Erythroblast (primary cell): ENCODE measurements at regions not wholly inside any gene's neighbourhood (a gene's known extent, or its start where the extent isn't known, plus 50 kb on each side); places are given as distances from the start of the nearest gene placed in this dataset.
"Not testable (repeated sequence)": the region's sequence is repeated elsewhere in the genome, so short reads cannot be mapped to it uniquely, and the experiment has no call there.

ENCODE experiments used
- DNase-seq, 2 experiments: peaks; one replicate each; lab custom pipeline; 2025; lab: John Stamatoyannopoulos, UW
- GATA1 ChIP-seq: IDR thresholded peaks from 2 replicates; pipeline ENCODE4 v1.6.1; 2011; ENCODE audit warnings: low read depth, mild to moderate bottlenecking, control low read depth, low read length, moderate library complexity
- POLR2A ChIP-seq: IDR thresholded peaks from 2 replicates; pipeline ENCODE4 v1.6.1; 2011; ENCODE audit warnings: mild to moderate bottlenecking, low read length

DNA sequence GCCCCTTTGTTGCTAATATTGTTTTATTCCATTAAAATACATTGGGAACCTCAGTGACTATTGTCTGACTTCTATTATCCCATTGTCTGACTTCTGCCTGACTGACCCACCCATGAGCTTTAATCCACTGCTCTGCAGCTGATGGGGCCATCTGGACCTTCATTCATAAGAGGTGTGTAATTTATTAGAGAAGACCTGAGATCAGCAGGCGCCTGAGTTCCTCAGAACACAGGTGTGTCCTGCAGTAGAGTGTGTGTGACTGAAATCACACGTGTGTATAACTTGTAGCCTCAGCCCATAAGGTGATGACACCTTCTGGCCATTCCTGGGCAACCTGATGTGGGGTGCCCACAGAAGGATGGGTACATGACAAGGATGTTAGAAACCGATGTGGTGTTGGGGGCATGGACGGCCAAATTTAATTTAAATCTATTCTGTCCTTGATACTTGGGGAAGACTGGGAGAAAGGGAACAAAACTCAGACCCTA lies 821.0 kb downstream of the TMEM121 start:
- DNase-seq = no peak
- TF ChIP-seq POLR2A = no peak
- no peak for TF ChIP-seq GATA1

DNA sequence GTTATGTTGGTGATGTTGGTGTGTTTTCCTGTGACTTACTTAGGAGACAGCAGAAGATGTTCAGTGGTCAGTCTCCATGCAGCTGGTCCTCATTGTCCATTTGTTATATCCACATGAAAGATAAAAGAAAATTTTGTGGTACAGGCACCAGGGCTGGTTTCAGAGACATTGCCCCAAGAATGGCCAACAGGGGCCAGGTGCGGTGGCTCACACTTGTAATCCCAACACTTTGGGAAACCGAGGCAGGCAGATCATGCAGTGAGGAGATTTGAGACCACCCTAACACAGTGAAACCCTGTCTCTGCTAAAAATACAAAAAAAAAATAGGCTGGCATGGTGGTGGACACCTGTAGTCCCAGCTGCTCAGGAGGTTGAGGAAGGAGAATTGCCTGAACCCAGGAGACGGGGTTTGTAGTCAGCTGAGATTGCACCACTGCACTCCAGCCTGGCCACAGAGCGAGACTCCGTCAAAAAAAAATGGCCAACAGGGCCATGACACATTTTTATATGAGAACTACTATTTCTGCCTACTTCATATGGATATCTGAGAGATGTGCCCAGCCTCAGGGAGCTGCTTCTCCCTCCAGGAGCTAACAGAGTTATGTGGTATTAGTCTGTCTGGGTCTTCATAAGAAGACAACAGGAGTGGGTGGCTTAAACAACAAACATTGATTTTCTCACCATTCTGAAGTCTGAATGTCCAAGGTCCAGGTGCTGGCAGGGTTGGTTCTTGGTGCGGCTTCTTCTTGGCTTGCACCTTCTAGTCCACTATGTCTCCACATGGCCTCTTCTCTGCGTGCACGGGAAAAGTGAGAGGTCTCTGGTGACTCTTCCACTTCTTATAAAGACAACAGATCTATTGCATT lies 821.7 kb downstream of the TMEM121 start:
- DNase-seq = no peak
- no peak for TF ChIP-seq GATA1
- no peak for TF ChIP-seq POLR2A

DNA sequence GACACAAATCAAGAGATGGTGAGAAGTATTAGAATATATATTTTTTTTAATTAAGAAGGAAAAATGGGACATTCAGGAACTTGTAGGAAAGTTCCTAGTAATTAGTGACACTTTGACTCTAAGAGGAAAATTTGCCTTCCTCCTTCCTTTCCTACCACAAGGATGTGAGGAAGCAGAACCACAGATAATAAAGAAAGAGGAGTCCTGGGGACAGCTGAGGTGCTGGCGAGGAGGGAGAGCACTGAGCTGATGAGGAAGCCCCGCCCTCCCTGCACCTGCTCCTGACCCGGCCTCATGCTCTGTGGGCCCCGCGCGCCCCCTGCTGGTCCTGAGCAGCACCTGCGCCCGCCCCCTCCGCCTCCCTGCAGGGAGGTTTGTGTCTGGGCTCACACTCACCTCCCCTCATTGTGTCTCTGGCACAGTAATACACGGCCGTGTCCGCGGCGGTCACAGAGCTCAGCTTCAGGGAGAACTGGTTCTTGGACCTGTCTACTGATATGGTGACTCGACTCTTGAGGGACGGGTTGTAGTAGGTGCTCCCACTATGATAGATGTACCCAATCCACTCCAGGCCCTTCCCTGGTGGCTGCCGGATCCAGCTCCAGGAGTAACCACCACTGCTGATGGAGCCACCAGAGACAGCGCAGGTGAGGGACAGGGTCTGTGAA lies 822.6 kb downstream of the TMEM121 start:
- not testable (repeated sequence) for DNase-seq

DNA sequence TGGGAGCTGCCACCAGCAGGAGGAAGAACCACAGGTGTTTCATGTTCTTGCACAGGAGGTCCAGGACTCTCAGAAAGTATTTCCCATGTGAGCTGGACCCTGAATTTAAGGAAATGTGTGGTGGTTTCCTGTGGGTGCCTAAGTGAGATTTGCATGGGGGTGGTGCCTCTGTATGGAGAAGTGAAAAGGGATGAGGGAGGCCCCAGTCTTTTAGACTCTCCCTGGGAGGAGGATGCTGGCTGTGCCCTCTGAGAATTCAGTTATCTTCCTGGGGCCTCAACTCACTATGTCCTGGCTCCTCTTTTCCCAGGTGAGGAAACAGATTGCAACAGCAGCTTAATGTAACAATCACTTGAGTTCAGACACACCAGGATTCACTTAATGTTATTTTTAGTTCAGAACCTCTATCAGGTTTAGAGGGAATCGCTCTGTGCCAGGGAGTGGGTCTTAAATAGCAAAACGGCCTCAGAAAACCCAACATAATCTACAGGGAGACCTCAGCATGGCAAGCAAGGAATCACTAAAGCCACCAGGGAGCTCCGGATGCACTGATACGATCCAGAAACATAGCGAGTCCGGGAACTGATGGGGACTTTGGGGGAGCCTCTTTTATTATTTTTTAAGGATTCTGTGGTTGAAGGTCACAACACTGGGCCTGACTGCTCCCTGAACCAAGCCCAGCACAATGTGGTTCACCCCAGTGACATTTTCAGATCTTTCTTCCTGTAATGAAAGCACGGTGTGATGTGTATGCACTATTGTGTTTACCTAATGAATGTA lies 823.5 kb downstream of the TMEM121 start:
- DNase-seq = not testable (repeated sequence)

DNA sequence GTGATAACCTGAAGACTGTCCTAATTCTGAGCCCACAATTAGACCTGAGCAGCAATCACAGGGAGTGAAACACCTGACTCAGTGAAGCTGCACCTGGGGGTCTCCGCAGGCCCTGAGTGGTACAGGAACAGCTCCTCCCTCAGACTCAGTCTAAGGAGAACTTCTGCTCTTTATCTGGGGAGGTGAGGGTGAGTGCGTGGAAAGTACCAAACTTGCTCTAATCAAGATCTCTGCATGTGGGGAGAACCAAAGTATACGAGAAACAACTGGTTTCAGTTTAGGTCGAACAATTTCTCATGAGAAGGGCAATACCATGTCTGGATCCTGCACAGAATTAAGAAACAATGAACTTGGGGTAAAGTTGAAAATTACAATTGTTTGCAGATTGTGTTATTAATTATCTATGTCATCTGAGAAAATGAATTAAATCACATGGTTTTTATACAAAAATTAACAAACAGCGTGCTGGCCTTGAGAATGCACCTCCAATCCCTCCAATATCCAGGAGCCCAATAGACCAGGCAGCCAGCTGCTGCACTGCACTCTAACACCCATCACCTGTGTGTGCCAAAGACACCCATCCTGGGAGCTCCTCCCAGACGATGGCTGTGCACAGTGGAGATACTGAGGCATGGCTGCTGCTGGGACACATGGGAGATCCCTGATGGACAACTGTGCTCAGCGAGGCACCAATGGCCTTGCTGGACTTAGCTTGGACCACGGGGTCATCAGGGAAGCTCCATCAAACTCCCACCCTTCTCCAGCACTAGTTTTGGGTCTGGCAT lies 828.8 kb downstream of the TMEM121 start:
- DNase-seq = not testable (repeated sequence)

DNA sequence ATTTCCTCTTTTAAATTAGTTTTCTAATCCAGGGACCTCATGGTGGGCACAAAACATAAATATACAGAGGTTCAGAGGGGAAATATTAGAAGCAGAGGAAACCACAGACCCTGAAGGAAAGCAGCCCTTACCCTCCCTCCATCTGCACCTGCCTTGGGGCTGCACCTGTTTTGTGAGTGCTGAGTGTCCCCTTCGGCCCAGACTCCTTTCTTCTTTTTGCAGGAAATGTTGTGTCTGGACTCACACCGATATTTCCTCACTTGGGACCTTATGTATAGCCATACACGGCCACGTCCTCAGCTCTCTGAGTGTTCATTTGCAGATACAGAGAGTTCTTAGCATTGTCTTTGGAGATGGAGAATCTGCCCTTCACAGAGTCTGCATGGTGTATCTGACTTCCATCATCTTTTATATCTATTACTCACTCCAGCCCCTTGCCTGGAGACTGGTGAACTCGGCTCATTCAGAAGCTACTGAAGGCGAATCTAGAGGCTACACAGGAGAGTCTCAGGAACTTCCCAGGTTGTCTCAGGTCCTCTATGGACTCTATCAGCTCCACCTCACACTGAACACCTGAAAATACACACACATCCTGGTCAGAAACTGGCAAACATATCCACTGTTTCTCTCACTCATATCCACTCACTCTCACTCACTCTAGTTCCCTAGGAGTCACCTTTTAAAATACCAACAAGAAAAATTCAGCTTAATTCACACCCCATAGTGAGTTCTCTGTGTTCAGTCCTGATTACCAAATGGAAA lies 829.7 kb downstream of the TMEM121 start:
- not testable (repeated sequence) for DNase-seq

DNA sequence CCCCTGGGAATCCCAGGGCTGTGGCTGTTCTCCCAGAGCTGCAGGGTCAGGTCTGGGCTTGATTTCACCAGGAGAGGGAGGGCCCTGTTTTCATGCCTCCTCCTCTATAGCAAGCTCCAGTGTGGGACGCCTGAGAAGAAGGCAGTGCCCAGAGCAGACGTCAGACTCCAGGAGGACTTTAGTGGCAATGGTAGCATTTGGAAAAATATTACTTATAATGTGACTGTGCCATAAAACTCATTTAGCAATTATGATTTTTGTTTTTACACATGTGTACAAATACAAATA lies 830.2 kb downstream of the TMEM121 start:
- DNase-seq = not testable (repeated sequence)

DNA sequence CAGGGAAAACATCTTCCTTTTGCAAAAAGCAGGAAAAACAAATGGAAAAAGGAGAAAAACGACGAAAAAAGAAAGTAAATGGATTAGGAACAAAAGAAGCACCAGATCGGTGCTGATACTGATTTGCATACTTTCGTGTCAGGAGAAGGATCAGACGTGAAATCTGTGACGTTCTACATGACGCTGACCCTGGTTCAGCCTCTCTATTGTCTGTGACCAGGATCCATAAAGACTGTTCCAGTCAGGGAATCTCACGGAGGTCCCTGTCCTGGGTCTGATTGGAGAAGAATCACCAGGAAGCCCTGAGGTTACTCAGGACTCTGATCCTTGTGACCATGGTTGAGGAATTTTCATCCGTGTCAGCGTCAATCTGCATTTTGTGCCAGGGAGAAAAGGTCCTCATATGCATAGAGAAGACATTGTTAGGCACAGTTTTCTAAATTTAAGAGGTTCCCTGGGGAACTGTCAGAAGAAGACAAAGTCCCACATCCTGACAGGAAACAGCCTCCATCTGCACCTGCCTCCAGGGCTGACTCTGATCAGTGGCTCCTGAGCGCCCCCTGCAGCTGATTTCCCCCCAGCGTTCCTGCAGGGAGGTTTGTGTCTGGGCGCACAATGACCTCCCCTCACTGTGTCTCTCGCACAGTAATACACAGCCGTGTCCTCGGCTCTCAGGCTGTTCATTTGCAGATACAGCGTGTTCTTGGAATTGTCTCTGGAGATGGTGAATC lies 832.9 kb downstream of the TMEM121 start:
- DNase-seq = not testable (repeated sequence)

DNA sequence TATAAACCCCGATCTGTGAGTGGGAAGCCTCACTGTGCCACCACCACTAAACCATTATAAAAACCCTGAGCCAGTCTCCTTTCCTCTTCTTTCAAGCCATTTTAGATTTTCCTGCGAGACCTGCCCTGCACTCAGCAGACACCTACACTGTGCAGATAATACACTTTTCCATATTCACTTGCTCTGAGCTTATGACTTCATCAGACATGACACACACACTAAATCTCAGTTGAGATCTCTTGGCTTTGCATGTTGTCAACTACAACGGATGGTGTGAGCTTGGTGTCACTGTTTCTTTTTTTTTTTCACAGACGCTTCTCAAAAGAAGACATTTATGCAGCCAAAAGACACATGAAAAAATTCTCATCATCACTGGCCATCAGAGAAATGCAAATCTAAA lies 839.0 kb downstream of the TMEM121 start:
- DNase-seq = not testable (repeated sequence)

DNA sequence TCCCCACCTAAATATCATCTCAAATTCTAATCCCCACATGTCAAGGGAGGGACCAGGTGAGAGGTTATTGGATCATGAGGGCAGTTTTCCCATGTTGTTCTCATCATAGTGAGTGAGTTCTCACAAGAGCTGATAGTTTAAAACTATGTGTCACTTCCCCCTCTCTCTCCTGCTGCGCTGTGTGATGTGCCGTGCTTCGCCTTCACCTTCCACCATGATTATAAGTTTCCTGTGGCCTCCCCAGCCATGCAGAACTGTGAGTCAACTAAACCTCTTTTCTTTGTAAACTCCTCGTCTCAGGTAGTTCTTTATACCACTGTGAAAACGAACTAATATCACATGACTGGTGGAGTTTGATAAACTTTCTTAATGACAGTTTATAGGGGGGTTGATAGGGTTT lies 839.5 kb downstream of the TMEM121 start:
- not testable (repeated sequence) for DNase-seq

DNA sequence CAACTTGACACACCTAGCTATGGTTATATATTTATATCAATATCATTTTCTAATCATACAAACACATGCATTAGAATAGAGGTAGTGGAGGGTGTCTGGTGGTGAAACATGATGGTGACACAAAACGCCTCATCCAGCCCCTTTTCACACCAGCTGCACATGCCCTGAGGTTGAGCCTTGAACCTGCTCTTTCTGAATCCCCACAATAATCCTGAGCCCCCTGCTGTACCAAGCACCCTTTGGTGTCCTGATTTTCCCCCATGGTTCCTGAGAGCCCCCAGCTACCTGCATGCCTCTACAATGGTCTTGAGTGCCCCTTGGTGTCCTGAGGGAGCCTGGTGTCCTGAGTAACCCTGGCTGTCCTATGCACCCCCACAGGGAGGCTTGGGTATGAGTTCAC lies 840.6 kb downstream of the TMEM121 start:
- DNase-seq = not testable (repeated sequence)

DNA sequence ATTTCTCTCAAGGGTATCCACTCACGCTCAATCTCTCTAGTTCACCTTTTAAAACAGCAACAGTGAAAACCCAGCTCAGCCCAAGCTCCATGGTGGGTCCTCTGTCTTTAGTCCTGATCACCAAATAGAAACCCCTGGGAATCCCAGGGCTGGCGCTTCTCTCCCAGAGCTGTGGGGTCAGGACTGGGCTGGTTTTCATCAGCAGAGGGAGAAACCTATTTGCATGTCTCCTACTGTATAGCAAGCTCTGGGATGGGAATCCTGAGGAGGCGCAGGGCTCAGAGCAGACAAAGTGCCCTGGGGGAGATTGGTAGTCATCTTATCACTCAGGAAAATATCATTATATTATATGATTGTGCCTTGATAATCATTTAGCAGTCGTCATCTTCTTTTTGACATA lies 843.1 kb downstream of the TMEM121 start:
- DNase-seq = not testable (repeated sequence)

DNA sequence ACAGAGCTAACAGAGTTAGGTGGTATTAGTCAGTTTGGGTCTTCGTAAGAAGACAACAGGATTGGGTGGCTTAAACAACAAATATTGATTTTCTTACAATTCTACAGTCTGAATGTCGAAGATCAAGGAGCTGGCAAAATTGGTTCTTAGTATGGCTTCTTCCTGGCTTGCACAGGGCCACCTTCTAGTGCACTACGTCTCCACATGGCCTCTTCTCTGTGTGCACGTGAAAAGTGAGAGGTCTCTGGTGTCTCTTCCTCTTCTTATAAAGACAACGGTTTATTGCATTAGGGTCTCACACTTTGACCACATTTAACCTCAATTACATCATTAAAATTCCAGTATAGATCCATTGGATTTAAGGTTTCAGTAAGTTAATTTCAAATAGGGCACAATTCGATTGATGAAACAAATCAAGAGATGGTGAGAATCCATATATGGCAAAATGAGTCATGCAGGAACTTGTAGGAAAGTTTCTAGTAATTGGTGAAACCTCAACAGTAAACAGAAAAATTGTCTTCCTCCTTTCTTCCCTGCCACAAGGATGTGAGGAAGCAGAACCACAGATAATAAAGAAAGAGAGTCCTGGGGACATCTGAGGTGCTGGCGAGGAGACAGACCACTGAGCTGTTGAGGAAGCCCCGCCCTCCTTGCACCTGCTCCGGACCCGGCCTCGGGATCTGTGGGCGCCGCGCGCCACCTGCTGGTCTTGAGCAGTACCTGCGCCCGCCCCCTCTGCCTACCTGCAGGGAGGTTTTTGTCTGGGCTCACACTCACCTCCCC lies 846.7 kb downstream of the TMEM121 start:
- no peak for TF ChIP-seq POLR2A
- TF ChIP-seq GATA1 = no peak
- peak; percentile 36 to 64 for DNase-seq

DNA sequence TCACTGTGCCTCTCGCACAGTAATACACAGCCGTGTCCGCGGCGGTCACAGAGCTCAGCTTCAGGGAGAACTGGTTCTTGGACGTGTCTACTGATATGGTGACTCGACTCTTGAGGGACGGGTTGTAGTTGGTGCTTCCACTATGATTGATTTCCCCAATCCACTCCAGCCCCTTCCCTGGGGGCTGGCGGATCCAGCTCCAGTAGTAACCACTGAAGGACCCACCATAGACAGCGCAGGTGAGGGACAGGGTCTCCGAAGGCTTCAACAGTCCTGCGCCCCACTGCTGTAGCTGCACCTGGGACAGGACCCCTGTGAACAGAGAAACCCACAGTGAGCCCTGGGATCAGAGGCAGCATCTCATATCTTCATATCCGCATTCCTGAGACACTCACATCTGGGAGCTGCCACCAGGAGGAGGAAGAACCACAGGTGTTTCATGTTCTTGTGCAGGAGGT lies 847.3 kb downstream of the TMEM121 start:
- not testable (repeated sequence) for DNase-seq
